NCI-H187 treated with DMSO at 0.1 percent for 48 hours (cell line): ENCODE measurements at regions not wholly inside any gene's neighbourhood (a gene's known extent, or its start where the extent isn't known, plus 50 kb on each side); places are given as distances from the start of the nearest gene placed in this dataset.

ENCODE experiments used
- DNase-seq: peaks from one replicate; lab custom pipeline; 2025; lab: John Stamatoyannopoulos, UW

DNA sequence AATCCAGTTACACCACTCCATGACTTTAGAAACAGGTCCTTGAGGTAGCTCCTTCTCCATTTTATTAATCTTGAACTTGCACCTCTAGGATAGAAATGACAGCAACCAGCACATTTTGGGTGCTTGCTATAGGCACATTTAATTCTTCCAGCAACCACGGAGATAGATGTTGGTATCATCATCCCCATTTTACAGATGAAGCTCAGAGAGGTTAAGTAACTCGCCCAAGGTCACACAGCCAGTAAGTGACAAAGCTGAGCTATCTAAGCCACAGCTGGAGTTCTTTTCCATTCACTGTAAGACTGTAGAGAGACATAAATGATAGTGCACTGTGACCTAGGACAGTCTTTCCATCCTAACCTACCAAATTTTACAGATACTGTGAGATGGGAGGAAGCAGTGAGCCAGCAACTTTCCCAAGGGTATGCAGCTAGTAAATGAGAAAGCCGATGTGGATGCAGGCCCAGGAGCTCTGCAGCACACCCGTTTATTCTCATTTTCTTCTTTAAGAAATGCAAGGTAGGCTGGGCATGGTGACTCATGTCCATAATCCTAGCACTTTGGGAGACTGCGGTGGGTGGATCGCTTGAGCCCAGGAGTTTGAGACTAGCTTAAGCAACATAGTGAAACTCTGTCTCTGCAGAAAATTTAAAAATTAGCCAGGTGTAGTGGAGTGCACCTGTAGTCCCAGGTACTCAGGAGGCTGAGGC, 103.2 kb downstream of the TBX5 start:
- DNase-seq: no peak

- DNase-seq: no peak
Measured at GRCh38 chr12:114302117-114302516, 103.8 kb downstream of the TBX5 start.

DNA sequence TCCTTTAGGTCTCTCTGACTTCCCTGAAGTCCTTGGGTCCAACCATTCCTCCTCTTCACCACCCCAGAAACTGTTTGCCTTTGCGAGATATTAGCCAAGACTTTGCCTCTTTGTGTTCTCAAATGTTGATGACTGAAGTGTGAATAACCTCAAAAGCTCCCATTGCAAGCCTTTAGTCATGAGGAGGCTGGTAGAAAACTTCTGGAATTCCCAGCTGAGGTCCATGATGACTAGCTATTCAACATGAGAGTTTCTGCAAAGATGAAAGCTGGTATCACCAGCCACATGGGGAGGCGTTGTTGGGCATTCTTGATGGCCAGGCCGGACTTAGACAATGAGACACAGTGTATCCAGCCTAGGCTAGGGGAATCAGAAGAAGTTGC, 111.7 kb downstream of the TBX5 start:
- DNase-seq: no peak

DNA sequence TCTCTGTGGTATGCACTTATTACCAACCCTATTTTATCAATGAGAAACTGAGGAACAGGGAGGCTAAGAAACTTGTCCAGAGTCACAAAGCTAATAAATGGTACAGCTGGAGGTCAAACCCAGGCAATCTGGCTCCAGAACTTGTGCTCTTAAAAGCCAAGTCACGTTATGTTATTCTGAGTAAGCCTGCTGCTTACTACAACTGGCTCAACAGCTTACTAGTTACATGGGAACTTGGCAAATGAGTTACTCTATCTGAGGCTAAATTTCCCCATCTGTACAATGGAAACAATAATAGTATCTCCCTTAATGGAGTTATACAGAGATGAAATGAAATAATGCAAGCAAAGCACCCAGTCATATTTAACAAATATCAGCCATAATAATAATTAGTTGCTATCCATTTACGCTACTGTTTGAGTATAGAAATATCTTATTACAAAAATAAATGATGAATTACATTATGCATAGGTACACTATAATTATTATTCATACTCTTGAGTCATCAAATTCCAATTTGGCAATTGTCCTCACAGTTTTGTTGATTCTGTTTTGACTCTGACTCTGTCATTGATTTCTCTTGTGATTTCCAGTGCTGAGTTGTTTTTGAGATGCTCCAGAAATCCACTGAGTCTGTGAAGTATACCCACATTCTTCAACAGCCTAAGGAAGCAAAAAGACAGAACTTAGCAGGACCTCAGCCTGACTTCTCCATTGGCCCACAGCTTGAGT, 112.2 kb downstream of the TBX5 start:
- DNase-seq: no peak

GRCh38 chr12:114293073-114293472, 112.9 kb downstream of the TBX5 start:
- DNase-seq: no peak

GRCh38 chr12:114291389-114292060, 114.4 kb downstream of the TBX5 start:
- DNase-seq: no peak

GRCh38 chr12:114287821-114288525, 118.0 kb downstream of the TBX5 start:
- no peak for DNase-seq

- DNase-seq: no peak
Measured at GRCh38 chr12:114286145-114286544, 119.8 kb downstream of the TBX5 start.

DNA sequence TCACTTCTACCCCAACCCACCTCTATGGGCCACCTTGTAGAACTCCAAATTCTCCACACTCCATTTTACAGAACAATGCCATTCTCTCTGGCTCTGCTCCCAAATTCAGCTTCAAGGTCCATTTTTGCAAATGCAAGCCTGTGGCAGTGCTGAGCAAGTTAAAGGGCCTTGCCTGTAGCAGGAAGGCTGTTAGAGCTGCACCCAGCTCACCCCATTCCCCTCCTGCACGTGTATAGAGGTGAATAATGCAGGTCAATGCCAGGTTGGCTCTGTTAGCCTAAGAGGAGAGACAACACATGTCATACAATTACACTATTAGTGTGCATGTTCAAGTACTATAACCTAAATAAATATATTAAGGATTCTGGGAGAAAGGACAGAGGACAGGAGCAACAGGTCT, 120.4 kb downstream of the TBX5 start:
- DNase-seq: no peak

DNA sequence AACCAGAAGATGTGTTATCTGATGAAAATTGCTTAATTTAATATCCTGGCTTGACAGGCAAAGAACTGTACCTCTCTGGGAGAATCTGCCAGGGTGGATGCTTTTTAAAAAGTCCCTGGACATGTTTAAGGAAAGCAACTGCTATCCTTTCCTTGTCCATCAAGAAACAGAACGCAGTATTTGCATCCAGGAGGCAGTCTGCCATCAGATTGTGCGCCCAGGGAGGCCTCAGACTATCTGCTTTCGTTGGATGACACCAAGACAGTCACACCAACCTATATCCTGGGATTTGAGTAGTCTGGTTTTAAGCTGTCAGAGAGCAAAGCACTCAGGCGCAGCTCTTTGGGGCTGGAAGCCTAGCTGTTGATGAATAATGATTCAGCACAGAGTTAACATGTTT, 121.9 kb downstream of the TBX5 start:
- DNase-seq: no peak

GRCh38 chr12:114275932-114276785, 129.8 kb downstream of the TBX5 start:
- no peak for DNase-seq

DNA sequence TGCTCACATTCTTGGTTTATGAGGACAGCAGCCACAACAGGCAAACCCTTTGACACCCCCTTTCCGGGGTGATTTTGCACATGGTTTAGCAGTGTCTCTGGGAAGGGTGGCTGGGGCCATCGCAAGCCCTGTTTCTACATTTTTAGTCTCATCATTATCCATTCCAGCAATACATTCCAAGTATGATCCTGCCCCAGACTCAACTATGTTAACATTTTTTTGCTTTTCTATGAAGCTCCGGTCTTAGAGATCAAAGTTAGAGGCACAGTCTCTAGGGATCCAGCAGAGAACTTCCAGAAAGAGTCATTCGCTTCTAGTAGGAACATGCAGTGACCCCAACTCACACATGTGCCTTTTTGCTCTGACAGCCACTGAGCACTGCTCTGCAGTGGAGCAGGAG, 130.9 kb downstream of the TBX5 start:
- DNase-seq: no peak

DNA sequence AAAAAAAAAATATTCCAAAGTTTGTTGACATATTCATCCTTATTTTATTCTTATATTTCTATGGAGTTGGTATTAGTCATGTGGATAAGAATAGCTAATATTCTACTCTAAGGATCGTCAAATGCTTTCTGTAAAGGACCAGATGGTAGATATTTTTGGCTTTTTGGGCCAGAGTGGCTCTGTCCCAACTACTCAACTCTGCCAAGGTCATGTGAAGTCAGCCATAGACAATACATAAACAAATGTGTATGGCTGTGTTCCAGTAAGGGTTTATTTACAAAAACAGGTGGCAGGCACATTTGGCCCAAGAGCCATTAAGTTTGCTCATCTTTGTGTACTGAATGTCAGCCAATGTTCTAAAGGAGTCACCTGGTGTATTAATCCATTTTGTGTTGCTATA, 131.8 kb downstream of the TBX5 start:
- DNase-seq: no peak

DNA sequence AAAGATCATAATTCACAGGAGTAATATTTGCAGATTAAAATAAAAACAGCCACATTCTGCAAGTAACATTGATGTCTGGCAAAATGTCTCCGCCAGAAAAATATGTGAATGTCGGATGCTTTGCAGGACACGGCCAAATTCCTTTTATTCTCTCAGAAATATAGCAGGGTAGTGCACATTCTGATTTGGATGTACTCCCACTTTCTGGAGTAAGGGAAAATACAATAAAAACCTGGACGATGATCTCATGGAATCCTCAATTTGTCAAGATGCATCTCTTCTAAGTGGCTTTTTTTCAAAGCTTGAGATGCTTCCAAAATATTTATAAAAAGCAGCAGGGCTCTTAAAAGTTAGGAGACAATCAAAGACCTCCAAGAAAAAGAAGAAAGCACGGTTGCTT, 133.3 kb downstream of the TBX5 start:
- DNase-seq: no peak

DNA sequence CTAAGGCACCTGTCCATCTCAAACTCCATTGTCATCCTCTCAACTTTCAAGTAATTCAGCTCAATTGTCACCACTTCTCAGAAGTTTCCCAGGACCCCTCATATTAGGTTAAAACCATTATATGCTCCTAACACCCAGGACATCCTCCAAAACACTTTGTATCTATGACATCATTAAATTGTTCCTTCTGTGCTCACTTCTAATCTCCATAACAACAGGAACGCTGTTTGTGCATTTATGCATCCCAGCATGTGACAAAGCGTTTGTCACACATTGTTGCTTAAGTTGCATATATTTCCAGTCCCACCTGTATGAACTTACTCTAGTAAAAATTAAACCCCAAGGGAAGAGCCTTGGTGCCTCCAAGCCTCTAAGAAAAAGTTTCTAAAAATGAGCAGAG, 133.9 kb downstream of the TBX5 start:
- no peak for DNase-seq

DNA sequence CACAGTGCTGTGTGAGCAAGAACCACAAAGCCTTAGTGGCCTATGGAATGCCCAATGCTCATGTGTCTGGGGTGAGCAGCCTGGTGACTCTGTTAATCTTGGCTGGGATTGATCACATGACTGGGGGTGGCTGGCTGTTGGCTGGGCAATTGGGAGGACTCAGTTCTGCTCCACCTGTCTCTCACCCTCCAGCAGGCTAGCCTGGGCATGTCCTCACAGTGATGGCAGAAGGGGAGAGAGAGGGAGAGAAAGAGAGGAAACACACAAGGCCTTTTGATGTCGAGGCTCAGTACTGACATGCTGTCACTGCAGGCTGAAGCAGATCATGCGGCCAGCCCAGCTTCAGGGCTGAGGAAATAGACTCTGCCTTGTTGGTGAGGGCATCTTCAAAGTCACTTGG, 136.8 kb downstream of the TBX5 start:
- DNase-seq: no peak

GRCh38 chr12:114266536-114266935, 139.4 kb downstream of the TBX5 start:
- DNase-seq: no peak

DNA sequence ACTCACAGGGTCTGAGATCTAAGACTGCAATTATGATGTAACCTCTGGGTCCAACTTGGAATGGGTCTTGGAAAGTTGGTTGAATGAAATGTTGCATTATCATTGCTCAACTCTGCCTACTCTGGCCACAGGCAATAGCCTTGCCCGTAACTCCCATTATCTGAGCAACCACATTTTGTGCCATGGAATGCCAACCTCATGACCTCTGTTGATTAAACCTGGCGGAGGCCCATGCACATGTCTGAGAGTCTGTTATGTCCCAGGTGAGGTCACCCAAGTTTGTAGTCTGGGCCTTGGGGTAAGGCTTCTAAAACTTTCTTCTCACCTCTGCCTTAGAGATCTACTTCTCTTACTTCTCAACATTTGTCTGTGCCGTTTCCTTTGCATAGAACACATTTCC, 140.9 kb downstream of the TBX5 start:
- no peak for DNase-seq

- no peak for DNase-seq
Measured at GRCh38 chr12:114263056-114263805, 142.7 kb downstream of the TBX5 start.

DNA sequence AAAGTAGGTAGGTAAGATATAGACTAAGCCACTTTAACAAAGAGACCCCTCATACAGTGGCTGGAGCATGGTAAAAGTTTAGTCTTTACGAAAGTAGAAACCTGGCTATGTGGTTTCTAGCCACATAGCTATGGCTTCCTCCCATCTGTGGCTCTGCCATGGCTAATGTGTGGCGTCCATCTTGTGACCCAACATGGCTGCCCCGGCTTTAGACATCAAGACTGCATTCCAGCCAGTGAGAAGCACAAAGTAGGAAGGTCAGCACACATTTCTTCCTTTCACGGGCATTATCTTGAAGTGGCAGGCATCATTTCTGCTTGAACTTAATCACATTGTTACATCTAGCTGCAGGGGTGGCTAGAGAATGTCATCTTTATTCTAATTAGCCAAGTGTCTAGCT, 148.3 kb downstream of the TBX5 start:
- DNase-seq: no peak

DNA sequence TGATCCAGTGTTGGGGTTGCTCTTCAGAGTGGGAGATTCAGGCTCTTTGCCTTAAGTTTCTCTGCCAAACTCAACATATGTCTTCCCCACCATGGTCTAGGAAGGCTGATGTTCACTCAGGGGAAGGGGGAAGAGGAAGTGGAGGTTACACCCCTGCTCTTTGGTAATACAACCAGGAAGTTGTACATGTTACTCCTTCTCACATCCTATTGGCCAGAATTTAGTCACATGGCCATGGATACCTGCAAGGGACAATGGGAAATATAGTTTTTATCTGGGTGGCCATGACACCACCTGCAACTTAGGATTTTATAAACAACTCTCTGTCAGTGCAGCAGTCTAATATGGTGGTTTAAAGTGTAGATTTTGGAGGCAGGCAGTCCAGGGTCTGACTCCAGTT, 150.9 kb downstream of the TBX5 start:
- no peak for DNase-seq
